Stomach (tissue), 8 donors: ENCODE measurements at regions not wholly inside any gene's neighbourhood (a gene's known extent, or its start where the extent isn't known, plus 50 kb on each side); places are given as distances from the start of the nearest gene placed in this dataset.

Experiments
- DNase-seq, 2 donors: peaks; one replicate each; pipeline versions ENCODE4 v3.0.0 to v3.0.0-alpha.2; 2013 to 2019
- H3K27ac ChIP-seq, 5 donors: fragments of 200-600 bp in 4 of 5; sonication (generic) in 4 of 5; one replicate each; pipeline ENCODE4 v1.5.1; 2013 to 2019; ENCODE audit warnings: mild to moderate bottlenecking in 1 of 5, moderate library complexity in 1 of 5
- H3K27me3 ChIP-seq, 3 donors: fragments of 200-600 bp; sonication (generic); one replicate each; pipeline ENCODE4 v1.5.1; 2017 to 2019; ENCODE audit warnings: mixed run types in 1 of 3
- H3K36me3 ChIP-seq, 4 donors: fragments of 200-600 bp; sonication (generic); 1 replicate in 3 of 4; 2 replicates in 1 of 4; pipeline ENCODE4 v1.5.1; 2016 to 2019
- H3K4me1 ChIP-seq, 4 donors: fragments of 200-600 bp; sonication (generic); one replicate each; pipeline ENCODE4 v1.5.1; 2016 to 2019
- H3K4me3 ChIP-seq, 4 donors: fragments of 200-600 bp; sonication (generic) in 3 of 4; one replicate each; pipeline ENCODE4 v1.5.1; 2016 to 2019; ENCODE audit warnings: mild to moderate bottlenecking in 1 of 4
- H3K9me3 ChIP-seq, 4 donors: fragments of 200-600 bp; sonication (generic); one replicate each; pipeline ENCODE4 v1.5.1; 2016 to 2019
- CTCF ChIP-seq, 7 experiments: fragments of 450-650 bp in 4 of 7; fragments of 200-600 bp in 3 of 7; sonication (generic) in 3 of 7; IDR thresholded peaks; one replicate each; pipeline ENCODE4 v1.5.1; 2016 to 2019; ENCODE audit warnings: antibody characterized with exemption in 7 of 7, control low read depth in 2 of 7, mild to moderate bottlenecking in 1 of 7
- EP300 ChIP-seq: sonication (generic); formaldehyde crosslinking; IDR thresholded peaks from one replicate; pipeline ENCODE4 v1.6.1; 2017; ENCODE audit warnings: antibody characterized with exemption
- POLR2A ChIP-seq, 4 donors: fragments of 450-650 bp; IDR thresholded peaks; one replicate each; pipeline ENCODE4 v1.6.1; 2016; ENCODE audit warnings: antibody characterized with exemption in 4 of 4, control low read depth in 2 of 4, mild to moderate bottlenecking in 1 of 4, moderate library complexity in 1 of 4
- POLR2AphosphoS5 ChIP-seq, 3 donors: sonication (generic); formaldehyde crosslinking; IDR thresholded peaks; one replicate each; pipeline ENCODE4 v1.6.1; 2016; ENCODE audit warnings: antibody characterized with exemption in 3 of 3
- WGBS, 5 donors: extraction: QIAGEN DNeasy Blood & Tissue Kit in 3 of 5; methylation state at CpG; one replicate each; pipeline versions ENCODE4 v1.1.5 to v1.1.7; 2013 to 2018; 5-methylcytosine and 5-hydroxymethylcytosine counted together
- intact Hi-C: fragments of 100-400 bp; cut with DNase I; formaldehyde crosslinking; loops from one replicate; pipeline ENCODE4 v1.15.1; 2023; ENCODE audit warnings: low total_unique reads
- donor health status: healthy with polysubstance abuse.
- donor health status: Bipolar disorder and iron deficiency.
- donor health status: healthy.

- no peaks in the 10 kb centered on the region for H3K36me3 ChIP-seq
- H3K4me1 ChIP-seq, result no peaks in the 10 kb centered on the region
- H3K9me3 ChIP-seq, result no peaks in the 10 kb centered on the region
- intact Hi-C loops, result no loop called here
- no peak overlapping the region for H3K4me3 ChIP-seq
- peak in 1 of 2 donors; percentile 44 for DNase-seq
- H3K27me3 ChIP-seq, result no peaks in the 10 kb centered on the region
- H3K27ac ChIP-seq, result no peak overlapping the region
- TF ChIP-seq CTCF (IDR thresholded peaks at IDR 0.05) (no peak), EP300 (no peak), POLR2A (IDR thresholded peaks at IDR 0.05) (no peak), POLR2AphosphoS5 (IDR thresholded peaks at IDR 0.05) (no peak)
- 46 to 75% (median 65%) methylated on average over 3 of the region's 3 CpGs for WGBS, 5 donors
Measured at GRCh38 chr9:27977931-27978330, 404.6 kb upstream of the C9orf72 start.

- Histone ChIP-seq H3K27ac (no peak overlapping the region), H3K4me3 (no peak overlapping the region), H3K27me3 (no peaks in the 10 kb centered on the region), H3K4me1 (no peaks in the 10 kb centered on the region), H3K36me3 (no peaks in the 10 kb centered on the region), H3K9me3 (peaks cover 0 to 3% (median 0%) of the 10 kb centered on the region in 4 donors)
- intact Hi-C loops, result no loop called here
- TF ChIP-seq EP300 (no peak), CTCF (IDR thresholded peaks at IDR 0.05) (no peak), POLR2A (IDR thresholded peaks at IDR 0.05) (no peak), POLR2AphosphoS5 (IDR thresholded peaks at IDR 0.05) (no peak)
- WGBS, 5 donors, result 82 to 100% (median 92%) methylated on average over 1 of the region's 1 CpG
- DNase-seq, result no peak
Measured at GRCh38 chr9:27985714-27986113, 412.4 kb upstream of the C9orf72 start.

- no peaks in the 10 kb centered on the region for H3K36me3 ChIP-seq
- TF ChIP-seq EP300, result no peak
- TF ChIP-seq CTCF (IDR thresholded peaks at IDR 0.05), result no peak
- no peak for TF ChIP-seq POLR2AphosphoS5 (IDR thresholded peaks at IDR 0.05)
- no peak for TF ChIP-seq POLR2A (IDR thresholded peaks at IDR 0.05)
- no peaks in the 10 kb centered on the region for H3K27me3 ChIP-seq
- 79 to 90% (median 87%) methylated on average over 2 of the region's 2 CpGs for WGBS, 5 donors
- DNase-seq, result no peak
- no peak overlapping the region for H3K4me3 ChIP-seq
- intact Hi-C loops, result no loop called here
- no peak overlapping the region for H3K27ac ChIP-seq
- no peaks in the 10 kb centered on the region for H3K4me1 ChIP-seq
- H3K9me3 ChIP-seq, result peaks cover 0 to 3% (median 0%) of the 10 kb centered on the region in 4 donors
Measured at GRCh38 chr9:27990524-27990923, 417.2 kb upstream of the C9orf72 start.

GRCh38 chr9:27991221-27991620 is 417.9 kb upstream of the C9orf72 start:
- no peaks in the 10 kb centered on the region for H3K4me1 ChIP-seq
- 49 to 76% (median 70%) methylated on average over 5 of the region's 5 CpGs for WGBS, 5 donors
- no peak overlapping the region for H3K4me3 ChIP-seq
- H3K9me3 ChIP-seq, result peaks cover 0 to 3% (median 0%) of the 10 kb centered on the region in 4 donors
- DNase-seq, result no peak
- intact Hi-C loops, result no loop called here
- no peak for TF ChIP-seq POLR2A (IDR thresholded peaks at IDR 0.05)
- no peaks in the 10 kb centered on the region for H3K27me3 ChIP-seq
- no peak overlapping the region for H3K27ac ChIP-seq
- no peaks in the 10 kb centered on the region for H3K36me3 ChIP-seq

- Histone ChIP-seq H3K36me3 (no peaks in the 10 kb centered on the region), H3K27ac (no peak overlapping the region), H3K4me3 (no peak overlapping the region), H3K9me3 (no peaks in the 10 kb centered on the region), H3K4me1 (no peaks in the 10 kb centered on the region), H3K27me3 (no peaks in the 10 kb centered on the region)
- WGBS, 5 donors, result 59 to 88% (median 66%) methylated on average over 1 of the region's 1 CpG
- TF ChIP-seq CTCF (IDR thresholded peaks at IDR 0.05) (no peak), POLR2A (IDR thresholded peaks at IDR 0.05) (no peak), POLR2AphosphoS5 (IDR thresholded peaks at IDR 0.05) (no peak), EP300 (no peak)
- intact Hi-C loops, result no loop called here
- DNase-seq, result no peak
Measured at GRCh38 chr9:28001096-28001495, 427.8 kb upstream of the C9orf72 start.
